ENCODE measurements at regions not wholly inside any gene's neighbourhood (a gene's known extent, or its start where the extent isn't known, plus 50 kb on each side); places are given as distances from the start of the nearest gene placed in this dataset.
A peak's percentile ranks its signal among the peaks of the same experiment; 100 is the strongest.

DNA sequence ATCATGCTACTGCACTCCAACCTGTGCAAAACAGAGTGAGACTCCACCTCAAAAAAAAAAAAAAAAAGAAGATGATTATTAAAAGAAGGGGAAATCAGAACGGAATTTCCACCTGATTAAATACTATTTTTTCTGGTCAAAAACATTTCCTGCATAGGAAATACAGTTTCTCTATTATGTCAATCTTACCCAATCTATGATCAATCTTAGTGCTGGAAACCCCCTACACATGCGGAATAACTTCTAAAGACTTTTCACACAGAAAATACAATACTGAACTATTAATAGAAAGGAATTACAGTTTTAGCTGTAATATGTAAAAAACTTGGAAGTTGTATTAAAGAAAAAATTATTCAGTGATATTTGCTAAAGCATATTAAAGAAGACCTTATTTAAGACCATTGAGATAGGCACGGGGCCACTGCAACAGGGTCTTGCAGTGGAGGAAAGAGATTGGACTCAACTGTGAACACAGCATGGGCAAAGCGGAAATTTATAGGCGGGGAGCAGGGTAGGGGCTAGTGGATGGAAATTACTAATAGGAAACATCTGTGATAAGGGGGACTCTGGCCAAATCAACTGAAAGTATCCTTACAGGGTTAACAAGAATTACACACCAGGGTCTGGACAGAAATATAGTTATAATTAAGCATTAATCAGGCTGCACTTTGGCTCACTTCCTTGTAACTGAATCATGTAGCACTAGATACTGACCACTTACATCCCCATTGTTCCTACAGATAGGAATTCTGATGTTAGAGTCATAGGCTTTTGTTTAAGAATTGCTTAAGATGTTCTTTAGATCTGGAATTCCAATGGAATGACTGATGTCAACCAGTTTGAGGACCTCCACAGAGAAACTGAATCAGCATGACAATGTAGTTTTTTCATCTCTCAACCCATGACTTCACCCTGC, 411.5 kb upstream of the DDI1 start:
- peak; percentile 49 for DNase-seq

DNA sequence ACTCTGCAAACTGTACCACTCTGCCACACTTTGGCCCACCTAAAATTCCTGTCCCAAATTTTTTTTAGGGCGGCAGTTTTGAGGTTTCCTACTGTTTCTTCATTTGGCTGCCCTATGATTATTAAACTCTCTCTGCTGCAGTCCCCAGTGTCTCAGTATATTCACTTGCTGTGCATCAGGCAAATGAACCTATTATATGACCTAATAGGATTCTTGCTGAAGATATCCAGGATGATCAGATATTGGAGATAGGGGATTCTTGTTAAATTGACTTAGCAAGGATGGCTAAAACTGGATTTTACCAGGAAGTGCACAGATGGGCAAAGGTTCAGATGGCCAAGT, 410.8 kb upstream of the DDI1 start:
- DNase-seq = no peak

DNA sequence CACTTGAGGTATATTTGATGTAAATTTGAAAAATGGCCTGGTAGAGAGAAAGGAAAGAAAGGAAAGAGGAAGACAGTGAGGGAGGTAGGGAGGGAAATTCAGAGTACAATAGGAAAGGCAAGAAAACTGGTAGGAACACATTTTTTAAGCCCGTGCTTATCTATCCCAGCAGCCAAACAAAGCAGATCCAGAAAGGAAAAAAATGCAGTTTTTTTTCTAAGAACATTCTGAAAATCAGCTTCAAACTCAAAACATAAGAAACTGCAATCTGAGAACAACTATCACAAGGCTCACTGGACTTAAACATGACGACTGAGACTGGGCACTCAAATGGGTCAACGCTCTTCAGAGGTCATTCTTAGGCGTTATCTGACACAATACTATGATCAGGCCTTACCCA, 408.3 kb upstream of the DDI1 start:
- DNase-seq = no peak

DNA sequence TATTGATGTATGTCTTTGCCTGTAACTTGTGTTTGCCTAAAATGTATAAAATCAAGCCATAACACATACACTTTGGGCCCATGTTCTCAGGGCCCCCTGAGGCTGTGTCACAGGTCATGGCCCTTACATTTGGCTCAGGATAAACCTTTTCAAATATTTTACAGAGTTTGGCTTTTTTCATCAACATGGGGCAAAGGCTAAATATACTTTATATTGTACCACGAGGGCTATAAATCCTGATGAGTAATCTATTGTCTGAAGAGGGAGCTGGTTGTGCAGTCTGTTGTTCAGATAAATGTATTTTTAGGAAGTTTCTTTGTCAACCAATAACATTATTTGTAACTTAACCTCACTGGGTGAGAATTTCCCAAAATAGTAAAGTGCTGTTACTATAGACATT, 404.6 kb upstream of the DDI1 start:
- DNase-seq = no peak

DNA sequence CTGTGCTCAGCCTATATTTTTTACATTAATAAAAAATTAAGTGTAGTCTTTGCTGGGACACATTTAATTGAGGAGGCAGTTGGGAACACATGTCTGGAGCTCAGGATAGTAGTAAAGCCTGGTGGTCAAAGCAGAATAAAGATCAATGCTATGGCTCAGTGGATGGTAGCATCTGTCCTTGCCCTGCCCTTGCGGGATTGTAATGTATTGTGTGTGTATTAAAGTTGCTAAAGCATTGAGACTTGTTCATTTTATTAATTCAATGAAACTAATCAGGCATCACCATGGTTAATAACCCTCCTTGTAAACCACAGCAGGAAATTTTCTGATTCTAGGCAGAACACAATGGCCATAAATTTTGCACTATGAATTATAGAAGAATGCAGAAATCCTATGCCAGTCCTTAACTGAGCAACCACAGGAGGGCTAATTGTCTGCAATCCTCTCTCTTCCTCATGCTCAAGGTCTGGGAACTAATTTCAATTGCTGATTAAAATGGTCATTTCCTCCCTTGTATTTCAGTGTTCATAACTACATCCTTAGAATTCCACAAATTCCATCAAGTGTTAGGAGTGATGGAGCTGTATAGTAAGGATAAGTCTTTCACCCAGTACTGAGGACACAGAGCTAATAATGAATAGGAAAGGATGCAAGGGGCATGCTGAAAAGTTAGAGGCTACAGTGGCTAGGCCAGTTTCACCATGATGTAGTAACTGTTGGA, 403.2 kb upstream of the DDI1 start:
- DNase-seq = peak; percentile 10

DNA sequence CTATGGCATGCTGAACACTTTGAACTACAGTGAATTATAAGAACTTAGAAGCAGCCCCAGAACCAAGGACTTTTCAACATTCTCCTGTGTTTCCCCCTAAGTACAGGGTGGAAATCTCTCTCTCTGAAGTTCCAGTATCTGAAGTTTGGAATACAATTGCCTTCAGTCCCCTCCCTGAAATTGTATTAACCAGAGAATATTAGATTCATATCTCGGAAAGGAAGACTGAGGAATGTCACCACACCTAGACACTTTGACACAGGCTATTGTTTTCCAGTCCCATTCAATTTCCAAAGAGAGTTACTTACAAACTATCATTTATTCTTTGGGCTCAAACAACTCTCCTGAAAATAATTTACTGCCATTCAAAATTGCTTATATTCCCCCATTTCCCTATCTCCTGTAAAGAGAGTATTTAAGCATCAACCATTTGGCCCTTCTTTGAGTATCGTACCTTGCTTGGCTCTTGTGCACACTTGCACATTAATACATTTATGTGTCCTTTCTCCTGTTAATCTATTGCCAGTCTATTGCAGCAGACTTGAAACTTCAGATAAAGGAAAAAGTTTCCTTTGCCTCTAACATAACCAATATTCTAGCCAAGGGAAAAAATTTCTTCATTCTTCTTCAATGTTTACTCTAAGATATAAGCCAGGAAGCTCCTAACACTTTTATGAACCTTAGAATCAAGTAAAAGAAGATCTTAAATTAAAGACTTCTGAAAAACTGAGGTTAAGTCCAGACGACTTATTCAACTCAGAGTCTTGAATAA, 402.4 kb upstream of the DDI1 start:
- no peak for DNase-seq

DNA sequence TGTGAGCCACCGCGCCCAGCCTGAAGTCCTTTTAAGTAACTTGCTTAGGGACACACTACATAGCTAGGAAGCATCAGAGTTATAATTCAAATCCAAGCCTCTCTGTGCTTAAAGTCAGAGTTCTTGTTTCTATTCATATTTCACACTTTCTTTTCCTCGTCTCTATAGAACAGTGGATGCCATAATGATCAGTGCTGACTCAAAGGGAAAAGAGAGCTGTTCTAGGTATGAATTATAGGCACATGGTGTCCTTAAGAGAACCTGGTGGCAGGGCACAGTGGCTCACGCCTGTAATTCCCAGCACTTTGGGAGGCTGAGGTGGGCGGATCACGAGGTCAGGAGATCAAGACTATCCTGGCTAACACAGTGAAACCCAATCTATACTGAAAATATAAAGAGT, 400.2 kb upstream of the DDI1 start:
- no peak for DNase-seq

DNA sequence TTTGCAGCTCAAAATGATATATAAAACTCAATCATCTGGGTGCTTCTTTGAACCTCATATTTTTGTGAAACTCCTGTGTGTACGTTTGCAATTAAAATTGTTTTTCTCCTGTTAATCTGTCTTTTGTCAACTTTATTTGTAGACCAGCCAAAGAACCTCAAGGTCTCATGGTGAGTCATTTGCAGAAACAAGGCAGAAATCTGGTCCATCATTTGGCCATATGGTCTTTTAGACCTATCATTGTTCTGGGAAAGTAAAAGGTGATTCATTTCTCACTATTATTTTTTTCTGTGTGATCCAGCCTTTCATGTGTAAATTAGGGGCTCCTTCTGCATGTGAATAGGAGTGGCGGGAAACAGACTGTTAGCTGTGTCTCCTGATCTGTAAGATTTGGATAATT, 399.1 kb upstream of the DDI1 start:
- no peak for DNase-seq

DNA sequence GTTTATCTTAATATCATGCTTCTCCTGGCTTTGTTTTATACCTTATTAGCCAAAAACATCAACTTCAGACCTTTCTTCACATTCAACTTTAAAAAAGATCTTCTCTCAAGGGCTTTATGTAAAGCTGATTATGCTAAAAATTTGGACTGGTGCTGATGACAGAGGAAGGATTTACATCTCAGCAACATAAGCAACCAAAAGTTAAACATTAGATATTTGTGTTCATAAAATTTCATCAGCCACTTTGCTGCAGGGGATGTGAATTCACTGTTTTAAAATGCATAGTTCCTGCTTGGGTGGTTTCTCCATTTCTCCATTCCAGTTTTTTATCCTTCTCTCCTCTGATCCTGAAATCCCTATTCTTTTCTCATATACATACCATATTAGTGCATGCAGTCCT, 398.6 kb upstream of the DDI1 start:
- DNase-seq = no peak

DNA sequence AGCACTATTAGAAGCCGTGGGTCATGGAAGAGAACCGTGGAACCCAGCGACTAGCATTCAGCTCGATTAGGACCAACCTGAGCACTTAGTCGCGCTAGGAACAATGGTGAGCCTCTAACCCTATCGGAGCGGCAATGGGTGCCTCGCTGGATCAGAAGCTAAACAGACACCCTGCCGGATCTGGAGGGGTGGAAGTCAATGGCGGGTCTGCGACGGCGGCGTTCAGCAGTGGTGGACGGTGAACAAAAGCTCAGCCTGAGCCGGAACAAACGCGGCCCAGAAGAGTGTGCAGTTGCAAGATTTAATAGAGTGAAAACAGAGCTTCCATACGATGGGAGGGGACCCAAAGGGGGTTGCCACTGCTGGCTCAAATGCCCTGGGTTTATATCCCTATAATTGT, 391.8 kb upstream of the DDI1 start:
- DNase-seq = no peak

DNA sequence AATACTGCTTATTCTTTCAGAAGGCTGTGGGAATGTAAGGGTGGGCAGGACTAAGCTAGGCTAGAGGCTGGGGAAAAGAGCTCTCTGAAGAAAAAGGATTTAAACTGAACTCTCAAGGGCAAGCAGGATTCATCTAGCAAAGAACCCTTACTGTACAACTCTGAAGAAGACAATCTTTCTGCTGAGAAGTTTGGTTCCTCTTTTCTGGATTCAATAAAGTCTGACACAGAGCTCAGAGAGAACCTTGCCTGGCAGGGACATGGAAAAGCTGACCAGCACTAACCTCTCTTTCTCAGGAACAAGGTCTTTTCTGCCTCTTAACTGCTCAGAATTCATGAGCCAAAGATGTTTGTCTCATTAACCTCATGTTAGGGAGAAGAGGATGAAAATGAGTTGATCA, 388.4 kb upstream of the DDI1 start:
- DNase-seq = no peak

DNA sequence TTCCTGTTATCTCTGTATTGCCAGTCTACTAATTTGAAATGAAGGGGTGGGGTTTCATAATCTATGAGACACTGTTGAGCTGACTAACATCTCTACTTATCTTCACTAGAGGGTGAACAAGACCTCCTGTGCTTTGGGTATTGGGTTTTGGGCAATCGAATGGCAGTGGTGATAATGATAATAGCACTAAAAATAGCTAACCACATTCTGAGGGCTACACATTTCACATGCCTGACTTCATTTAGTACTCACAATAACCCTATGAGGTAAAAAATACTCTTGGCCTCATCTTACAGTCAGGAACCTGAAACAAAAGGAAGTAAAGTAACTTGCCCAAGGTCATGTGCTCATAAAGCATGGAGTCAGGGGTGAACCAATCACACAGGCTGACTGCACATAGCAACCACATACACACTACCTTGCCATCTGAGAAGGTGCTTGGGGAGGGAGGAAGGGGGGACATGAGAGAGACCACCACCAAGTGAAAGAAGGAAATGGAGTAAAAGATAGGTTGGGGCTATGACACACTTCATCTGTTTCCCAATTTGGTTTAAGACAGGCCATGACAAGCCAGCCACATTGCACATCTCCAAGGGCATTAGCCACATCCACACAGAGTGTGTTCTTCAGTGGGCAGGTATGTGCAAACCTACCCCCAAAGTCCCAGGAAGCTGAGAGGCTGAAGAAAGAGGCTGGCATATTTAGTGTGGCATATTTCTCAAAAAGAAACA, 387.6 kb upstream of the DDI1 start:
- DNase-seq = no peak

DNA sequence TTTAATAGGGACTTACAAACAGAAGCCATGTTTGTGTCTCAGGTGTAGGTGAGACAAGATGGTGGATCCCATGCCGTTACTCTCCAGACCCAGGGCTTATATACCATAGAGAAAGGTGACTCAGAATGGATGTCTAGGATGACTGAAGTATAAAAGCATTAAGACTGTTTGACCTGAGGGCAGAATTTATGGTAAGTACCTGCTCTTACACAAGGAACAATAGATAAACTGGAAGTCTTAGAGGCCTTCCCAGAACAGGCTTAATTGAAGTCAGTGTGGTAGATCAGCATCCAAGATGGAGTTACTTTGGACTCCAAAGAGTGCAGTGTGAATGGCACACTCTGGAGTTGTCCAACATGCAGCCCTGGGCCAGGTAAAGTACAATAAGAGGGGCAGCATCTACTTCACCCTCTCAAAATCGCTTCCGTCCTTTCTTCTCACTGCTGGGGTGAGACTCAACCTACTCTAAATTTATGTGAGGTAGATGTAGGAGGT, 387.0 kb upstream of the DDI1 start:
- no peak for DNase-seq

DNA sequence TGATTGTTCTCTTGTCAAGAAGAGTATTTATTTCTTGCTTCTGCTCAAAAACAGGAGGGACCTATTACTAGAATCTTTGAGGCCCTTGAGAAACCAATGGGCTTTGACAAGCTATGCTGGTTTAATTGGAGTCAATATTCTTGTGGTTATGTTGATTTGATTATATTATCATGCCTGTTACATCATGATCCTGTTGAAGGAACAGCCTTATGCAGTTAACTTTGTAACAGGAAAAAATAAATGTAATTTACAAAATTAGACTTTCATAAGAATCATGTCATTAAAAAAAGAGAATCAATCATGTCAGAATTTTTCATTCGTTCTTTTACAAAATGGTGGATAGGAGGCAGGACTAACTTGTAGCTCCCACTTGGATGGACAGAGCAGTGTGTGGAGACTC, 386.1 kb upstream of the DDI1 start:
- no peak for DNase-seq

DNA sequence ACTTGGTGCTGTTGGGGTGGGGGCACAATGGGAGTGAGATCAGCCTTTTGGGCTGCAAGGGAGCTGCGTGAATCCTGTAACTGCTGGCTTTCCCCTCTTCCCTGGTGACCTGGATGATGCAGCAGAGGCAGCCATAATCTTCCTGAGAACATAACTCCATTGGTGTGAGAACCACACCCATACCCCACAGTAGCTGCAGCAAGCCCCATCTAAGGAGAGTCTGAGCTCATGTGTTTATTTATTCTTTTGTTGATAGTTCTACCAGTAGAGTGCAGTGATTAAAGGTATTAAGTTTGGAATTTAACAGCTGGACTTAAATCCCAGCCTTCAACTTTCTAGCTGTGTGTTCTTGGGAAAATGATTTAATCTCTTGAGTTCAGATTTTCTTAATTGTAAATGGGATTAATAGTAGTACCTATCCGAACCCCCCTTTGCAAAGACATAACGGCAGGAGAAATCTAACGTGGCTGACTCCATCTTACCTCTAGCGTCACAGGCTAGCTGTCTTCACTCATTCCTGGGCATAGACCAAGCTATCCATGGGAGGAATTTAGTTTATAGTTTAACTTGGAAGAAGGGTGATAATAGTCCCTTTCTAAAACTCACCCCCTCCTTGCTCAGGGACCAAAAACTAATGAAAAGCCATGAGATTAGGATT, 385.0 kb upstream of the DDI1 start:
- DNase-seq = no peak

DNA sequence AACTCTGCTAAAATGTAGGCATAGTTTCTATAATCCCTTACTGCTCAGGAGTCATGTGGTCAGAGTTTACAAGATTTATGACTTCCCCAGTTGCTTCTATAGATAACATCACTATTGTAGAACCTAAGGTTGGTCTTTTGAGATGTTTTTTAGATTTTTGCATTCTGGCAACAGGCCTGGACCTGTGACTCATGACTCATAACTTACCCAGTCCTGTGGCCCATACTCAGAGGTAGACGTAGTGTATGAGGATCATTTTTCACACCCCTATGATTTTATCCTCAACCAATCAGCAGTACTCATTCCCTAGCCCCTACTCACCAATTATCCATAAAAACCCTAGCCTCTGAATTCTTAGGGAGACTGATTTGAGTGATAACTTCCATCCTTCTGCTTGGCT, 384.4 kb upstream of the DDI1 start:
- DNase-seq = no peak

DNA sequence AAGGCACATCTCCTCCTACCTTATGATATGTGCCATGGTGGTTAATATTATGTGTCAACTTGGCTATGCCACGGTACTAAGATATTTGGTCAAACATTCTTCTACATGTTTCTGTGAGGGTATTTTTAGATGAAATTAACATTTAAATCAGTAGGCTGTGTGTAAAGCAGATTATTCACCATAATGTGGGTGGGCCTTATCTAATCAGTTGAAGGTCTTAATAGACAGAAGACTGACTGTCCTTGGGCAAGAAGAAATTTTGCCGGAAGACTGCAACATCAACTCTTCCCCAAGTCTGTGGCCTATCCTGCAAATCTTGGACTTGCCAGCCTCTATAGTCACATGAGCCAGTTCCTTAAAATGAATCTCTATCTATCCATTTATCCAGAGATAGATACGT, 380.1 kb upstream of the DDI1 start:
- no peak for DNase-seq

DNA sequence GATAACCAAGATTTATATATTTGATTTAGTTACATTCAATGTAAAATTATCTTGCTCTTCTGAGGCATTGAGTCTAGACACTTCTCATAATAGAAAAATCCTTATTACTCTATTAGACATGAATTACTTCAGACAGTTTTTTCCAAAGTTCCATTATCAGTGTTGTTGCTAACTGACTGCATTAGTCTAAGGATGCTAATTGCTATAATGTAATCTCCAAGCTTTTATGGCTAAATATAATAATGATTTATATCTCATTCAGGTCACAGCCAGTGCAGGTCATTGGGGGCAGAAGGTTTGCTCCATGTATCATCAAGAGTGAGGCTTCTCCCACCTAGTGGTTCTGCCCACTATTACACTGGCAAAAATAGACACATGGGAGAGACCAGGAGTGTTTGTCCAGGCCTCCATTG, 377.2 kb upstream of the DDI1 start:
- DNase-seq = no peak

DNA sequence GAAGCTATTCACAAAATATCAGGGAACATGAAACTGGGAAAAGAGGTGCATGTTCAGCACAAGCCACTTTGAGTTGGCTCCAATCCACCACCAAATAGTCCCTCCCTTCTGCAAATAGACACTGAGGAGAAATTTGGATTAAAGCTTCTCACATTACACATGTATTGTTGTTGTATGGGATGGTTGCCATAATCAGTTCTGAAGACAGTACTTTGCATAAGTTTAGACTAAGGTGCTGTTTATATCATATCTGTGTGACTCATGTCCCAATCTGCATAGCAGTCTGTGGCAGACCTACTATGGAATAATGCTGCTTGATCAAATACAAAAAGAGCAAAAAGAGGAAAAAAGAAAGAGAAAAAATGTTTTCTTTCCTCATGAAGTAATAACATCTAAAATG, 376.7 kb upstream of the DDI1 start:
- no peak for DNase-seq

DNA sequence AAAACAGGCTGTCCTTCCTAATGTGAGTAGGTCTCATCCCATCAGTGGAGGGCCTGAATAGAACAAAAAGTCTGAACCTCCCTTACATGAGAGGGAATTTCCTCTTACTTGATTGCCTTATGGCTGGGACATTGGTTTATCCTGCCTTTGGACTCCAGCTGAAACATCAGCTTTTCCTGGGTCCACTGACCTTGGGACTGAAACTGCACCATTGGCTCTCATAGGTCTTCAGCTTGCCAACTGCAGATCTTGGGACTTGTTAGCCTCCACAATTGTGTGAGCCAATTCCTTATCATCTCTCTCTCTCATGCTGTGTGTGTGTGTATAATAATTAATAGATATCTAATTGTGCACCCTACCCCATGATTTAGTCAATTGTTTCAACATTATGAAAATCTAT, 375.3 kb upstream of the DDI1 start:
- DNase-seq = no peak

DNA sequence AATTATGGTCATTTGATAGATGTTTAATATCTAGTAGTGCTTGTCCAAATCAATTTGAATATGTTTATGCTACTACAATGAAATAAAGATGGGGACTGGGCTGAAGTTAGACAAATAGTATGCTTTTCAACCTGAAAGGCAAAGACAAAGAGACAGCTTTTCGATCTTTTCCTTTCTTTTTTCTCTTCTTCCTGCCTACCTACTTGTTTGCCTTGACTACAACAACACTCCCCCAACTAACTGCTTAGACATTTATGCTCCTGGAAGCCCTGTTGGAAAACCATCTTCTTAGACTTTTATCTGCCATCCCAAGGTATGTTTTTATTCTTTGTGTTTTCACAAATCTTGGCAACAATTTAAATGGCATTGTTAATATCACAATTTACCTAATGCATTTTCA, 374.4 kb upstream of the DDI1 start:
- DNase-seq = no peak

DNA sequence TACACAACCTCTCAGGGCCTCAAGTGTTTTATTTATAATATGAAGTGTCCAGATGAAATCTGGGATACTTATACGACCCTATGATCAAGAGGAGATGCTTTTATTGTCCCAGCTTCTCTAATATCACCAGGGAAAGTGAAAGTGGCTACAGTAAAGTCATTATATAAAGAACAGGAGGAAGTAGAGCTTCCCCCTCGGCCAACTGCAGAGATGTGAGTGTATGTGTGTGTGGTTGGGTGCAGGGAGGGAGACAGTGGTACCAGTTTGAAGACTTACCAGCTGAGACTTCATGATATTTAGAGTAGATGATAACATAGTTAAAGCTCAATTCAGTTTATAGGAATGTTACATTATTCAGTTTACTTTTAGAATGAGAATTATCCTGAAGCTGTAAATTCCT, 373.6 kb upstream of the DDI1 start:
- DNase-seq = no peak
